Activated T-helper 2 cell treated with anti-CD3 and anti-CD28 coated beads, Interferon-gamma antibody, Interleukin-2, Interleukin-4, amounts not matched to agents 10 μg/mL and 5 μg/mL and 100 μg/mL, durations not matched to agents 14 hours and 24 hours and 36 hours (primary cell): ENCODE measurements at regions not wholly inside any gene's neighbourhood (a gene's known extent, or its start where the extent isn't known, plus 50 kb on each side); places are given as distances from the start of the nearest gene placed in this dataset.

Experiments
- DNase-seq: peaks from one replicate; pipeline ENCODE4 v3.0.0; 2021; ENCODE audit warnings: low spot score
- H3K27ac Mint-ChIP-seq: one replicate; pipeline ENCODE4 v1.8.0; 2021; ENCODE audit warnings: mixed read lengths
- H3K27me3 Mint-ChIP-seq: one replicate; pipeline ENCODE4 v1.8.0; 2021; ENCODE audit warnings: low read depth, mixed read lengths
- H3K36me3 Mint-ChIP-seq: one replicate; pipeline ENCODE4 v1.8.0; 2021; ENCODE audit warnings: low read depth, mixed read lengths
- H3K4me1 Mint-ChIP-seq: one replicate; pipeline ENCODE4 v1.8.0; 2021; ENCODE audit warnings: low read depth, mixed read lengths
- H3K4me3 Mint-ChIP-seq: one replicate; pipeline ENCODE4 v1.8.0; 2021; ENCODE audit warnings: low read depth, mild to moderate bottlenecking, moderate library complexity, mixed read lengths
- H3K9me3 Mint-ChIP-seq: one replicate; pipeline ENCODE4 v1.8.0; 2021; ENCODE audit warnings: mixed read lengths
- intact Hi-C: fragments of 100-400 bp; cut with micrococcal nuclease; formaldehyde crosslinking; loops from one replicate; pipeline ENCODE4 v1.15.1; 2023

DNA sequence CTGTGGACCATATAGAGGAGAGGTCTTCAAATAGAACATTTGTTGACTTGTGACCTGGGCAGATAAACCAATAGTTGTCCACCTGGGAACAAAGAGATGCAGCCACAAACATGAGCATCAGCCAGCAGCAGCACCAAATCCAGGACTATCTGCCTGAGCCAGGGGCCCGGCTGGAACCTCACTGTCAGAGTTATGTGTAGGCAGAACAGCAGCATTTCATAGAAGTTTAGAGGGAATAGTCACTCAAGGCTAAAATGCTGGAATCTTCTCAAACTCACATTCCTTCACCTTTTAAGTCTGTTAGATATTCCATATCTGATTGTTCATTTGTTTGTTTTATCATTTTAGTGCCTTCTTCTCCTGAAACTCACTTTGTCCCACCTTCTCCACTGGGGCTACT is 72.2 kb upstream of the IL6 start:
- Mint-ChIP-seq H3K4me3 (no peak overlapping the region), H3K9me3 (peaks cover 4% of the 10 kb centered on the region), H3K4me1 (peaks cover 8% of the 10 kb centered on the region), H3K27ac (no peak overlapping the region), H3K27me3 (peaks cover 39% of the 10 kb centered on the region), H3K36me3 (peaks cover 3% of the 10 kb centered on the region)
- DNase-seq: no peak
- intact Hi-C loops: no loop called here

DNA sequence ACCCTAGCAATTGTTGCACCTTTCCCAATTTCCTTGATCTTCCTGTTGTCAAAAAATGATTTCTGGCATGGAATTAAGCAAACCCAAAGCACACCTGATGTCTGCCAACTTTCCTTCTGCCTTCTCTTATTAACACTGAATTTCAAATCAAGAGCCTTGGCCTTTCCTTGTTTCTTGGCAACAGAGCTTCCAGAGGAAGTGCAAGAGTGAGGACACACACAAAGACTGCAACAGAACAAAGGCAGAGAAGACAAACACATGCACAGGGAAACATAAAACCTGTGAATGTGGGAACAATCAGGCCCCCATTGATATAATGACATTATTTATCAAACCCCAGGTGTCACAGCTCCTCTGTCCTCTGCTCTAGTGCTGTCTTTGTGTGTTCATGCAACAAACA is 73.0 kb upstream of the IL6 start:
- H3K9me3 Mint-ChIP-seq: peaks cover 11% of the 10 kb centered on the region
- H3K4me3 Mint-ChIP-seq: no peak overlapping the region
- H3K36me3 Mint-ChIP-seq: peaks cover 8% of the 10 kb centered on the region
- no peak overlapping the region for H3K27ac Mint-ChIP-seq
- H3K4me1 Mint-ChIP-seq: peaks cover 8% of the 10 kb centered on the region
- intact Hi-C loops: no loop called here
- DNase-seq: no peak
- H3K27me3 Mint-ChIP-seq: peaks cover 36% of the 10 kb centered on the region

DNA sequence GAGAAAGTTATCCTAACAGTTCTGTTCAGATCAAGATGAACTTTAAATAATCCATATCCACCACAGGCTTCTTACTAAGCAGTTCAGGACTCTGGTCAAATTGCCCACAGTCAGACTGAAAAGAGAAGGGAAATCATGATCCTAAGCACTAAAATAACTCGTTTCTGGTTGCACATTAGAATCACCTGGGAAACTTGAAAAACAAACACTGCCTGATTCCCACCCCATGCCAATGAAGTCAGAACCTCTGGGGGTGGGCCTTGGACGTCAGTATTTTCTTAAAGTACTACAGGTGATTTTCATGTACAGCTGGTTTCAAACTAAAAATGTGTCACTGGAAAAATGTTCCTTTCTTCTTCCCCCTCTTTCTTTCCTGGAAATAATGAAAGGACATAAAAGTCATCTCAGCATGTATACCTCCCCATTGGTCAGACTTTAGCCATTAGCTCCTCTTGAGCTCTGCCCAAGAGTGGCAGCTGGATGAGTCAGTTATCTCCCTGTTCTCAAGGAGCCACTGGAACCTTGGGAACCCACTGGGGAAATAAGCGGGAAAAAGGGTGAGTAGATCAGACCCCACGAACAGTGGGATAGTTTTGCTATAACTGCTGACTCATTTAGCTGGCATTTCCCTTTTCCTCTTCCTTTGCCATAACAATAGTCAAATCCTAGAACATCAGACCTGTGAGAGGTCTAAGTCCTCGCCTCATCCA is 75.3 kb upstream of the IL6 start:
- Mint-ChIP-seq H3K27ac (no peak overlapping the region), H3K9me3 (peaks cover 34% of the 10 kb centered on the region), H3K4me3 (no peak overlapping the region), H3K4me1 (peaks cover 14% of the 10 kb centered on the region), H3K36me3 (peaks cover 24% of the 10 kb centered on the region), H3K27me3 (peaks cover 28% of the 10 kb centered on the region)
- intact Hi-C loops: no loop called here
- DNase-seq: no peak

DNA sequence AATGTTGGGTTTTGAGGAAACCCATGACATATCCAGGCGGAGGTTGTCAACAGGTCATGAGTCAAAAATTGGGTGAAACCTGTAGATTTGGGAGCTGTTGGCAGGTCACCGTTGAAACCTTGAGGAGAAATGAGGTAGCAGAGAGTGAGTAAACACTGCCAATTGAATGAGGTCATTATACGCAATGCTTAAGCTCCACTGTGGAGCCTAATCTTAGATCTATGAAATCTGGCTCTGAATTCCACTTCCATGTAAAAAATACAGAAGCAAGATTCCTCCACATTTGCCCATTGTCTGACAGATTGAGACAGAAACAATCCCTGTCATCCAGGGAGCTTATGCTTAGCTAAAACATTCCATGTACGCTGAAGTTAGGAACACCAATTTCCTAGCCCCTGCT is 76.0 kb upstream of the IL6 start:
- peaks cover 24% of the 10 kb centered on the region for H3K36me3 Mint-ChIP-seq
- H3K9me3 Mint-ChIP-seq: peaks cover 40% of the 10 kb centered on the region
- no peak overlapping the region for H3K27ac Mint-ChIP-seq
- no peak for DNase-seq
- H3K4me3 Mint-ChIP-seq: no peak overlapping the region
- peaks cover 28% of the 10 kb centered on the region for H3K27me3 Mint-ChIP-seq
- intact Hi-C loops: no loop called here
- H3K4me1 Mint-ChIP-seq: peaks cover 14% of the 10 kb centered on the region

DNA sequence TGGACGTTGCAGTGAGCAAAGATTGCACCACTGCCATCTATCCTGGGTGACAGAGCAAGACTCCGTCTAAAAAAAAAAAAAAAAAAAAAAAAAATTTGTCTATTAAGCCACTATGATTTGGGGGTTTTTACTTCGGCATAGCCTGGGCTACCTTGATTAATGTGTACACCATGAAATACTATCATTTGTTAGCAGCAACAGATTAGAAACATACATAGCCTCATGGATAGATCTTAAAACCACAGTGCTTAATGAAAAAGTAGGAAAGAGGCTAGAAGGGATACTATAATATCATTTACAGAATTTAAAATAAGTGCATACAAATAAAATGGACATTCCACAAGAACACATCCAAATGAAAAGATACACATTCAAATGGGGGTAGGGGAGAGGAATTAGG is 77.3 kb upstream of the IL6 start:
- Mint-ChIP-seq H3K4me1 (peaks cover 13% of the 10 kb centered on the region), H3K36me3 (peaks cover 30% of the 10 kb centered on the region), H3K27me3 (peaks cover 24% of the 10 kb centered on the region), H3K27ac (no peak overlapping the region), H3K4me3 (no peak overlapping the region), H3K9me3 (peaks cover 51% of the 10 kb centered on the region)
- DNase-seq: no peak
- intact Hi-C loops: no loop called here

DNA sequence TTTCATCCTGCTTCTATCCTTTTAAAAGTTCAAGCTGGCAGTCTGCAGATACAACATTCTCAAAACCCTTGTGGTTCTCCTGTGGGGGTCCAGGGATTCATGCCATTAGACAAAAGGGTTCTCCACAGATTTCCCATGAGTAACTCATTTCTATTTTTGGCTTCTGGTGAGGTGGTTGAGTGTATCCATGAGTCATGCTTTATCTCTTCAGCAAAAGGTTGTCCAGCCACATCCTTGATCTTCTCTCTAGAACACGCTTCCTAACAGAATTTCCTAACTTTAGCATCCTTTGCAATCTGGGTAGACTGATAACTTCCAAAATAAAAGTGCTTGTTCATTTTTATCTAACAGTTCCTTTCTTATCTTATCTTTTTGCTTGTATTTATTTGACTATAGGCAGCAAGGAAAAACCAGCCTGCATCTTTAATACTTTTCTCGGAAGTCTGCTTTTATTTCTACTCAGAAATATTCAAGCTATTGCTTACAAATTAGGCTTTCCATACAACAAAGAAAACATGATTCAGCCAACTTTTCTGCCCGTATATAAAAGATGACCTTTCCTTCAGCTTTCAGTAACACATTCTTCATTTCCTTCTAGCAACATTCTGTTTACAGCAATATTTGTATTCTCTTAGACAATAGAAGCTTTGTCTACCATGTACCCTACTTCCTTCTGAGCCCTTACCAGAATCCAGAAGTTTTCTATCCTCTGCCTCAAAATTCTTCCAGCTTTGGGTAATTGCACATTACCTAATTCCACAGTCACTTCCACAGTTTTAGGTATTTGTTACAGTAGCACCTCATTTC is 79.3 kb upstream of the IL6 start:
- Mint-ChIP-seq H3K27ac (no peak overlapping the region), H3K27me3 (peaks cover 20% of the 10 kb centered on the region), H3K4me1 (peaks cover 8% of the 10 kb centered on the region), H3K4me3 (no peak overlapping the region), H3K36me3 (peaks cover 46% of the 10 kb centered on the region), H3K9me3 (peaks cover 71% of the 10 kb centered on the region)
- intact Hi-C loops: no loop called here
- DNase-seq: no peak

DNA sequence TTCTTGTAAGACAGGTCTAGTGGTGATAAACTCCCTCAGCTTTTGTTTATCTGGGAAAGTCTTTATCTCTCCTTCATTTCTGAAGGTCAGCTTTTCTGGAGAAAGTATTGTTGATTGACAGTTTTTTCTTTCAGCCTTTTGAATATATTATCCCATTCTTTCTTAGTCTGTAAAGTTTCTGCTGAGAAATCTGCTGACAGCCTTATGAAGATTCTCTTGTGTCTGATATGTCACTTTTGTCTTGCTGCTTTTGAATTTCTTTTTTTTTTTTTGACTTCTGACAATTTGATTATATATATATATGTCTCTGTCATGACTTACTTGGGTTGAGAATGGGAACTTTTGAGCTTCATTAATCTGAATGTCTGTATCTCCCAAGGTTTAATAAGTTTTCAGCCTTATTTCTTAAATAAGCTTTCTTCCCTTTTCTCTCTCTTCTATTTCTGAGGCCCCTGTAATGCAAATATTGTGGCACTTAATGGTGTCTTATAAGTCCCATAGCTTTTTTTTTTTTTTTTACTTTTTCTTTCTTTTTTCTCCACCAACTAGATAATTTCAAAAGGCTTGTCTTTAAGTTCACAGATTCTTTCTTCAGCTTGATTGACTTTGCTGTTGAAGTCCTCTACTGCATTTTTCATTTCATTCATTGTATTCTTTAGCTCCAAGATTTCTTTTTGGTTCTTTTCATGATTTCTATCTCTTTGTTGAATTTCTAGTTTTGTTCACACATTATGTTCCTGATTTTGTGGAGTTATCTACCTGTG is 81.4 kb upstream of the IL6 start:
- Mint-ChIP-seq H3K27me3 (peaks cover 19% of the 10 kb centered on the region), H3K36me3 (peaks cover 62% of the 10 kb centered on the region), H3K27ac (no peak overlapping the region), H3K4me3 (no peak overlapping the region), H3K9me3 (peaks cover 88% of the 10 kb centered on the region), H3K4me1 (peaks cover 17% of the 10 kb centered on the region)
- intact Hi-C loops: no loop called here
- DNase-seq: no peak

DNA sequence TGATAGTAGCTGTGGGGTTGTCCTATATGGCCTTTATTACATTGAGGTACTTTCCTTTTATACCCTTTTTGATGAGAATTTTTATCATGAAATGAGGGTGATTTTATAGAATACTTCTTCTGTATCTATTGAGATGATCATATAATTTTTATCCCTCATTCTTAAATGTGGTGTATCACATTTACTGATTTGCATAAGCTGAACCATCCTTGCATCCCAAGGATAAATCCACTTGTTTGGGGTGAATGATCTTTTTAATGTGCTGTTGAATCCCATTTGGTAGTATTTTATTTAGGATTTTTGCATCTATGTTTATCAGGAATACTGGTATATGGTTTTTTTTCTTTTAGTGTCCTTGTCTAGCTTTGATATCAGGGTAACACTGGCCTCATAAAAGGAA is 84.5 kb upstream of the IL6 start:
- H3K4me1 Mint-ChIP-seq: peaks cover 22% of the 10 kb centered on the region
- no peak for DNase-seq
- intact Hi-C loops: loop anchor here (5.0 kb wide), 1 partner anchor 85 kb away; the partner anchor contains the start of gene IL6
- peaks cover 44% of the 10 kb centered on the region for H3K36me3 Mint-ChIP-seq
- no peak overlapping the region for H3K4me3 Mint-ChIP-seq
- H3K9me3 Mint-ChIP-seq: peaks cover 78% of the 10 kb centered on the region
- H3K27me3 Mint-ChIP-seq: peaks cover 19% of the 10 kb centered on the region
- H3K27ac Mint-ChIP-seq: no peak overlapping the region

DNA sequence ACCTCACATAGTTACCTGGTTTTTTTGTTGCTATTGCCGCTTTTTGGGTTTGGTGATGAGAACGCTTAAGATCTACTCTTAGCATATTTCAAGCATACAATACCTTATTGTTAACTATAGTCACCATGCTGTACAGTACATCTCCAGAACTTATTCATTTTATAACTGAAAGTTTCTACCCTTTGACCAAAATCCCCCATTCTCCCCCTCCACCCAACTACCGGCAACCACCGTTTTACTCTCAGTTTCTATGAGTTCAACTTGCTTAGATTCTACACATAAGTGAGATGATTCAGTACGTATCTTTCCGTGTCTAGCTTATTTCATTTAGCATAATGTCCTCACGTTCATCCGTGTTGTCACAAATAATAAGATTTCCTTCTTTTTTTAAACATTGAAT is 86.7 kb upstream of the IL6 start:
- peaks cover 24% of the 10 kb centered on the region for H3K27me3 Mint-ChIP-seq
- peak; percentile 32 for DNase-seq
- H3K36me3 Mint-ChIP-seq: peaks cover 34% of the 10 kb centered on the region
- peaks cover 59% of the 10 kb centered on the region for H3K9me3 Mint-ChIP-seq
- no peak overlapping the region for H3K4me3 Mint-ChIP-seq
- H3K4me1 Mint-ChIP-seq: peaks cover 19% of the 10 kb centered on the region
- intact Hi-C loops: loop anchor here (1.0 to 5.0 kb wide), 6 partner anchors 26 to 87 kb away; partner anchors contain the start of gene IL6
- no peak overlapping the region for H3K27ac Mint-ChIP-seq

DNA sequence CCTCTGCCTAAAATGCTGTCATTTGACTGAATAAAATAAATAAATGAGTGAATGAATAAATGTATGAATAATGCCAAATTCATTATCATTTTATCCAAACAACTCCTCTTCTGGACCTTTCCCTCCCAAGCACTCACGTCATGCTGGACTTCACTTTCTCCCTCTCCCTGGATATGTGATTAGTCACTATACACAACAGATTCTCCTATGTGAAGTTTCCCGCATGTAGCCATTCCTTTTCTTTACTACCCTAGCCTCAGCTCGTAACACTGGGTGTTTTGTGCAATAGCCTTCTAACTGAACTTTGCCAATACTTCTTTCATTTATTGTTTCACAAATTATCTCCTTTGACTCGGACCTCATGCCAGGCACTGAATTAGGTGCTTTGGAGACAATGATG is 87.6 kb upstream of the IL6 start:
- Mint-ChIP-seq H3K36me3 (peaks cover 30% of the 10 kb centered on the region), H3K27me3 (peaks cover 33% of the 10 kb centered on the region), H3K4me1 (peaks cover 19% of the 10 kb centered on the region), H3K27ac (no peak overlapping the region), H3K9me3 (peaks cover 53% of the 10 kb centered on the region), H3K4me3 (no peak overlapping the region)
- intact Hi-C loops: no loop called here
- DNase-seq: no peak

DNA sequence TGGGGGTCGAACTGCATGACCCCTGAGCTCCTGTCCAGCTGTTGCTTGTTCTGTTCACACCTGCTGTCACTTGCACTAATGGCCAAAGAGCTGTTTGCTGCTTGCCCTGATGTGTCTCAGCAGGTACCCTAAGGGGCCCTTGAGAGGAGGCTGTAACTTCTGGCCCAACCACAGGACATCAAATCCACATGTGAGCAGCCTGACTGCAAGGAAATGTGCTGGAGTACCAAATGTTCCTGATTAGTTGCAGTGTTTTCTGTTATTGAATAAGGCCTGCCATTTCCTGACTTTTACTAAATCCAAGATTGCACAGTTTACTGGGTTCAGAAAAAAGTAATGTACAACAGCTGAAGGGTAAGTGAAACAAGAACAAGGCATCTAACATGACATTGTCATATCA is 91.7 kb upstream of the IL6 start:
- DNase-seq: no peak
- Mint-ChIP-seq H3K27ac (no peak overlapping the region), H3K4me3 (no peak overlapping the region), H3K27me3 (peaks cover 58% of the 10 kb centered on the region), H3K36me3 (no peaks in the 10 kb centered on the region), H3K9me3 (peaks cover 18% of the 10 kb centered on the region), H3K4me1 (peaks cover 12% of the 10 kb centered on the region)
- intact Hi-C loops: no loop called here

DNA sequence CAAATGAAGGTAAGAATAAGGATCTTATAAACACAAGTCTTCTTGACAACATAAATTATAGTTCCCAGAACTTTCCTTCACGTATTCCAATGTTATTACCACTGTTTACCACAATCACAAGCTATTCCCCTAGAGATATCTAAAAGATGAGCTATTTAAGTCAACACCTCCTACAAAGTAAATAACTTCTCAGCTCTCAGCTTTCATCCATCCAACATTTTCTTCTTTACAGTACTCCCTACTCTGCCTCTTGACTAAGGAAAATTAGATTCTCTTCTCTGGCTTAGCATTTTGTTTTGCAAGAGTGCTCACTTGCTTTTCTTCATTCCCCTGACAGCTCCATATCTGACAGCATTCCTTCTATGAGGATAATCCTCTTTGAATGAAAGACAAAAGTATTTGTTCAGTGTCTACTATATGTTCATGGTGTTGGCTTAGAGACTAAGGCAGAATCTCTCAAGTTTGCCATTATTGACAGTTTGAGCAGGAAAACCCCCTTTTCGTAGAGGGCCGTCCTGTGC is 93.0 kb upstream of the IL6 start:
- DNase-seq: no peak
- intact Hi-C loops: no loop called here
- no peak overlapping the region for H3K4me3 Mint-ChIP-seq
- H3K4me1 Mint-ChIP-seq: peaks cover 2% of the 10 kb centered on the region
- peaks cover 63% of the 10 kb centered on the region for H3K27me3 Mint-ChIP-seq
- H3K9me3 Mint-ChIP-seq: peaks cover 4% of the 10 kb centered on the region
- no peaks in the 10 kb centered on the region for H3K36me3 Mint-ChIP-seq
- H3K27ac Mint-ChIP-seq: no peak overlapping the region
